Retinal pigment epithelial cell (primary cell): ENCODE measurements at regions not wholly inside any gene's neighbourhood (a gene's known extent, or its start where the extent isn't known, plus 50 kb on each side); places are given as distances from the start of the nearest gene placed in this dataset.
"Not testable (repeated sequence)": the region's sequence is repeated elsewhere in the genome, so short reads cannot be mapped to it uniquely, and the experiment has no call there.

Experiments
- DNase-seq: peaks from one replicate; pipeline ENCODE4 v3.0.0-alpha.2; 2010; ENCODE audit warnings: low read depth
- H3K4me3 ChIP-seq: 2 replicates; pipeline ENCODE4 v1.5.1; 2011; ENCODE audit warnings: mild to moderate bottlenecking, low read length, control low read depth, moderate library complexity
- CTCF ChIP-seq: conservative IDR thresholded peaks from 2 replicates; pipeline ENCODE4 v1.5.1; 2011; ENCODE audit warnings: low read depth, low read length, control low read depth, inconsistent platforms

GRCh38 chr19:28445826-28446225 lies 767.1 kb downstream of the UQCRFS1 start:
- no peak overlapping the region for H3K4me3 ChIP-seq
- no peak for DNase-seq
- no peak for TF ChIP-seq CTCF

- H3K4me3 ChIP-seq, result no peak overlapping the region
- DNase-seq, result no peak
- TF ChIP-seq CTCF, result no peak
Observed at GRCh38 chr19:28444362-28444761, 768.6 kb downstream of the UQCRFS1 start.

GRCh38 chr19:28443361-28443760 lies 769.6 kb downstream of the UQCRFS1 start:
- DNase-seq, result no peak
- no peak overlapping the region for H3K4me3 ChIP-seq
- no peak for TF ChIP-seq CTCF

- H3K4me3 ChIP-seq, result no peak overlapping the region
- no peak for TF ChIP-seq CTCF
- no peak for DNase-seq
Observed at GRCh38 chr19:28437390-28438346, 775.3 kb downstream of the UQCRFS1 start.

- TF ChIP-seq CTCF, result no peak
- no peak overlapping the region for H3K4me3 ChIP-seq
Observed at GRCh38 chr19:28436320-28436719, 776.6 kb downstream of the UQCRFS1 start.

GRCh38 chr19:28435551-28436271 lies 777.2 kb downstream of the UQCRFS1 start:
- DNase-seq, result no peak
- no peak for TF ChIP-seq CTCF
- H3K4me3 ChIP-seq, result no peak overlapping the region

More at GRCh38 chr19:28436320-28436719, 776.6 kb downstream of the UQCRFS1 start:
- no peak for DNase-seq

- not testable (repeated sequence) for H3K4me3 ChIP-seq, DNase-seq
Observed at GRCh38 chr19:28434794-28435193, 778.2 kb downstream of the UQCRFS1 start.

- H3K4me3 ChIP-seq, DNase-seq: not testable (repeated sequence)
Observed at GRCh38 chr19:28434365-28434764, 778.6 kb downstream of the UQCRFS1 start.

- DNase-seq, H3K4me3 ChIP-seq: not testable (repeated sequence)
Observed at GRCh38 chr19:28433166-28433565, 779.8 kb downstream of the UQCRFS1 start.
